ENCODE measurements at regions not wholly inside any gene's neighbourhood (a gene's known extent, or its start where the extent isn't known, plus 50 kb on each side); places are given as distances from the start of the nearest gene placed in this dataset.
"Not testable (repeated sequence)": the region's sequence is repeated elsewhere in the genome, so short reads cannot be mapped to it uniquely, and the experiment has no call there.

DNA sequence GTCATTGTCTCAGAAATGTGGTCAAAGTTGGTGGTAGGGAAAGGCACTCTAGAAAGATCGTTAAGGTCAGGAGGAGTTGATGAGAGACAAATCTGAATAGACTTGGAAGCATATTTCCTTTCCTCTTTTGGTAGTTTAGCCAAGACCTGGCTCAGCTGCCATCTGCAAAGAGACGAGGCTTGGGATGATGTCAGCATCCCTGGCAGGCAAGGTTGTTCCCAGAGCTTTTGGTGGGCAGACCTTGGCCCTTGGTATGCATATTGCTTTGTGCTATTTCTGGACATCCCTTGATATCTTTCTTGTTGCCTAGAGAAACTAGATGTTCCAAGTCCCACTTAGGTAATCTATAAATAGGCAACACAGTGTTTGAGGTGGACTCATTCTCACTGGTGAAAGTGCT, 82.4 kb upstream of the NAF1 start:
- intact Hi-C loops (cut with DNase I; ENCODE audit: low total_unique reads) = no loop called here
- 64 to 82% (median 72%) methylated on average over 2 of the region's 2 CpGs for WGBS, 5 donors

DNA sequence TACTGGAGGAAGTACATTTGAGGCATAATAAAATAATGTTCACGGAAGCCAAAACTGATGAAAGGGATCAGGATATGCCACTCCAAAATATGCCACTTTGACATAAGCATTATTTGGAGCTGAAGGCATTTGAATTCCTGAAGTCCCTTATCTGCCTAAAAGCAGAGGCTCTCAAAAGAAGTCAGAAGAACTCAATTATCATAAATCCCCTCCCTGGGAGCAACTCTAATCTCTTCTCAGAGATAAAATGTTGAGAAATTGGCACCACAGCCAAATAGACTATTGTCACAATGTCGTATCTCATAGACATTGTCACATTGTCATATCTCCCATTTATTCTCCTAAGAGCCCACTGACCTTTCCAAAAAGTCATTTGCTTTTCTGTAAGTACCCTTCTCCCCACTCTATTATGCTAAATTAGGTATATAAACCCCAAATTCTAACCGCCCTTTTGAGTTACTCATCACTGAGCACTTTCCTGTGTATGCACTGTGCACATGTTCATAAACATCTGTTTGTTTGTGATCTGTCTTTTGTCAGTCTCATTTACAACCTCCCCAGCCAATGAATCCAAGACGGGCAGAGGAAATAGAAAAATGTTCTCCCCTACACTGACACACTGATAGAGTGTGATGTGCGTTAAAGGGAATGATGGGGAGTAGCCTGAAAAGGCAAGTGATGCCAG, 78.5 kb upstream of the NAF1 start:
- no peak for DNase-seq
- no peaks in the 10 kb centered on the region for H3K27me3 ChIP-seq
- no peaks in the 10 kb centered on the region for H3K36me3 ChIP-seq
- no peaks in the 10 kb centered on the region for H3K9me3 ChIP-seq
- H3K4me3 ChIP-seq = no peak overlapping the region
- H3K27ac ChIP-seq = no peak overlapping the region
- no peaks in the 10 kb centered on the region for H3K4me1 ChIP-seq
- TF ChIP-seq POLR2A (IDR thresholded peaks at IDR 0.05) (no peak), EP300 (IDR thresholded peaks at IDR 0.05) (no peak), POLR2AphosphoS5 (IDR thresholded peaks at IDR 0.05) (no peak)
- TF ChIP-seq, protein P1, sequence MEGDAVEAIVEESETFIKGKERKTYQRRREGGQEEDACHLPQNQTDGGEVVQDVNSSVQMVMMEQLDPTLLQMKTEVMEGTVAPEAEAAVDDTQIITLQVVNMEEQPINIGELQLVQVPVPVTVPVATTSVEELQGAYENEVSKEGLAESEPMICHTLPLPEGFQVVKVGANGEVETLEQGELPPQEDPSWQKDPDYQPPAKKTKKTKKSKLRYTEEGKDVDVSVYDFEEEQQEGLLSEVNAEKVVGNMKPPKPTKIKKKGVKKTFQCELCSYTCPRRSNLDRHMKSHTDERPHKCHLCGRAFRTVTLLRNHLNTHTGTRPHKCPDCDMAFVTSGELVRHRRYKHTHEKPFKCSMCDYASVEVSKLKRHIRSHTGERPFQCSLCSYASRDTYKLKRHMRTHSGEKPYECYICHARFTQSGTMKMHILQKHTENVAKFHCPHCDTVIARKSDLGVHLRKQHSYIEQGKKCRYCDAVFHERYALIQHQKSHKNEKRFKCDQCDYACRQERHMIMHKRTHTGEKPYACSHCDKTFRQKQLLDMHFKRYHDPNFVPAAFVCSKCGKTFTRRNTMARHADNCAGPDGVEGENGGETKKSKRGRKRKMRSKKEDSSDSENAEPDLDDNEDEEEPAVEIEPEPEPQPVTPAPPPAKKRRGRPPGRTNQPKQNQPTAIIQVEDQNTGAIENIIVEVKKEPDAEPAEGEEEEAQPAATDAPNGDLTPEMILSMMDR (IDR thresholded peaks at IDR 0.05) = no peak
- 56 to 64% (median 59%) methylated on average over 5 of the region's 5 CpGs for WGBS, 5 donors
- intact Hi-C loops (cut with DNase I; ENCODE audit: low total_unique reads) = no loop called here

More for the DNA sequence above, 82.4 kb upstream of the NAF1 start:
- Histone ChIP-seq H3K27me3 (no peaks in the 10 kb centered on the region), H3K4me3 (no peak overlapping the region), H3K4me1 (no peaks in the 10 kb centered on the region), H3K36me3 (no peaks in the 10 kb centered on the region), H3K9me3 (no peaks in the 10 kb centered on the region), H3K27ac (no peak overlapping the region)
- DNase-seq = no peak
- TF ChIP-seq EP300 (IDR thresholded peaks at IDR 0.05) = no peak
- TF ChIP-seq, protein P1 (IDR thresholded peaks at IDR 0.05) = no peak

DNA sequence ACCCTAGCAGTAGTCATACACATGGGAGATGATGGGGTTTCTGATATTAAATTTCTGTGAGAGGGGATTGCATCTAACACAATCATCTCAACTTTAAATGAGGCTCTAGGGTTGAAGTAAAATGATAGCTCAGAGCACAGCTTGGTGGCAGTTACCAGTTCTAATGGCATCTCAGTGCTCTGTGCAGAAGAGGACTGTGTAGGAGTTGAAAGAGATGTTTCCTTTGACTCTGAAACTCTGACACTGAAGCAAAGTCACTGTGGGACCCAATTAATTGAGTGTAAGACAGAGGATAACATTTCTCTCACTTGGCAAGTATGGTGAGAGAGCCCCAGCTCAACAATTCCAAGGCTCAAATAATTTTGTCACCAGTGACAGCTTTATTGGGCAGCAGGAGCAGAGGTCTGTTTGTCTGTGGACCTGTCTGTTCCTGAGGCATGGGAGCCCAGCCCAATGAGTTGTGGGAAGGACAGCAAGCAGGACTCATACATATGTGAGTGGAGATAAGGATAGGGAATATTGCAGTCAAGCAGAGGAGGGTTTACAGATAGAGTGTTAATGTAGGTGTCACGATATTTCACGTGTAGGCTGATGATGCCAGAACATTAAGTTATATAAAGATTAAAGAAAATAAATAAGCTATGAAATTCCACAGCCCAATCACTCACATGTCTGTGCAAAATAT, 76.7 kb upstream of the NAF1 start:
- 63 to 77% (median 73%) methylated on average over 2 of the region's 2 CpGs for WGBS, 5 donors
- Histone ChIP-seq H3K9me3 (no peaks in the 10 kb centered on the region), H3K36me3 (no peaks in the 10 kb centered on the region), H3K4me1 (no peaks in the 10 kb centered on the region), H3K27me3 (no peaks in the 10 kb centered on the region), H3K27ac (no peak overlapping the region), H3K4me3 (no peak overlapping the region)
- intact Hi-C loops (cut with DNase I; ENCODE audit: low total_unique reads) = no loop called here
- DNase-seq = no peak
- TF ChIP-seq POLR2A (IDR thresholded peaks at IDR 0.05) (no peak), EP300 (IDR thresholded peaks at IDR 0.05) (no peak), POLR2AphosphoS5 (IDR thresholded peaks at IDR 0.05) (no peak)
- TF ChIP-seq, protein P1 (IDR thresholded peaks at IDR 0.05) = no peak

DNA sequence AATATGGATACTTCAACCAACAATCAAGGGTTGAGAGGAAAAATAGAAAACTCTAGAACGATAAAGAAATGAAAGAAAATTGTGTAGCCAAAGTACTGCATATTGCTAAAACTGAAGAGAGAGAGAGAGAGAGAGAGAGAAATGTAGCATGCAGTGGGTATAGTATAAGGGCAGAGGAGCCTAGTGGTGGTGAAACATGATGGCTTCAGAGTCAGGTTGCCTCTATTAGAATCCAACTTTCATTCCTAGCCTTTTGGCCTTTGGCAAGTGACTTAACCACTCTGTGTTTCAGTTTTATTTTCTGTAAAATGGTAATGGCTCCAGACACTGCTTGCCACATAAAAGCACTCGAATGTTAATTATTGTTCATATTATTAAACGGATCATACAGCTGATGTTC, 71.2 kb upstream of the NAF1 start:
- intact Hi-C loops (cut with DNase I; ENCODE audit: low total_unique reads) = no loop called here
- peaks cover 0 to 17% (median 13%) of the 10 kb centered on the region in 4 donors for H3K9me3 ChIP-seq
- H3K4me3 ChIP-seq = no peak overlapping the region
- no peaks in the 10 kb centered on the region for H3K27me3 ChIP-seq
- H3K27ac ChIP-seq = no peak overlapping the region
- H3K4me1 ChIP-seq = no peaks in the 10 kb centered on the region
- no peak for DNase-seq
- no peak for TF ChIP-seq POLR2AphosphoS5 (IDR thresholded peaks at IDR 0.05)
- no peak for TF ChIP-seq EP300 (IDR thresholded peaks at IDR 0.05)
- no peak for TF ChIP-seq POLR2A (IDR thresholded peaks at IDR 0.05)
- TF ChIP-seq, protein P1 (IDR thresholded peaks at IDR 0.05) = no peak
- 81 to 87% (median 85%) methylated on average over 3 of the region's 3 CpGs for WGBS, 5 donors
- no peaks in the 10 kb centered on the region for H3K36me3 ChIP-seq

DNA sequence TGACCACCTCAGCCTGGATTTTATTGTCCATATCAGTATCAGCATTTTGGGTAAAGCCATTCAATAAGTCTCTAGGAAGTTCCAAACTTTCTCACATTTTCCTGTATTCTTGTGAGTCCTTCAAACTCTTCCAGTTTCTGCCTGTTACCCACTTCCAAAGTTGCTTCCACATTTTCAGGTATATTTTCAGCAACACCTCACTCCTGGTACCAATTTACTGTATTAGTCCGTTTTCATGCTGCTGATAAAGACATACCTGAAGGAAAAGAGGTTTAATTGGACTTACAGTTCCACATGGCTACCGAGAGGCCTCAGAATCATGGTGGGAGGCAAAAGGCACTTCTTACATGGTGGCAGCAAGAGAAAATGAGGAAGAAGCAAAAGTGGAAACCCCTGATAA, 69.7 kb upstream of the NAF1 start:
- DNase-seq, H3K36me3 ChIP-seq: not testable (repeated sequence)
- 49 to 66% (median 56%) methylated on average over 2 of the region's 2 CpGs for WGBS, 5 donors

More for the DNA sequence above, 69.7 kb upstream of the NAF1 start:
- H3K27me3 ChIP-seq; H3K4me1 ChIP-seq; H3K27ac ChIP-seq; intact Hi-C loops (cut with DNase I; ENCODE audit: low total_unique reads); H3K4me3 ChIP-seq: not testable (repeated sequence)
- H3K9me3 ChIP-seq = peaks cover 0 to 17% (median 13%) of the 10 kb centered on the region in 4 donors
